Panc1 (cell line): ENCODE measurements at regions not wholly inside any gene's neighbourhood (a gene's known extent, or its start where the extent isn't known, plus 50 kb on each side); places are given as distances from the start of the nearest gene placed in this dataset.

ENCODE experiments used
- ATAC-seq: fragments of 200-7000 bp; cut with Tn5 transposase; 2 replicates; pipeline ENCODE4 v1.9.1; 2020; ENCODE audit warnings: mild to moderate bottlenecking, moderate library complexity
- BruUV-seq: library from RNA; stranded (reverse); fragments of 400-500 nt; replicated peaks from 2 replicates; lab custom pipeline; 2021; lab: Mats Ljungman, UMichigan
- CTCF ChIA-PET: fragments of 300-600 bp; sonication (Branson Sonifier 250); formaldehyde crosslinking; loops from one replicate; lab custom pipeline; 2022; ENCODE audit warnings: antibody characterized with exemption; lab: Charles Lee
- POLR2A ChIA-PET: fragments of 300-600 bp; sonication (Branson Sonifier 250); formaldehyde crosslinking; loops from one replicate; lab custom pipeline; 2022; ENCODE audit warnings: antibody characterized with exemption; lab: Charles Lee
- DNase-seq: peaks from one replicate; pipeline ENCODE4 v3.0.0-alpha.2; 2010; ENCODE audit warnings: low read depth, low spot score
- H3K27ac ChIP-seq: 2 replicates; pipeline ENCODE4 v1.5.1; 2011; ENCODE audit warnings: mild to moderate bottlenecking, low read length, inconsistent platforms
- H3K27me3 ChIP-seq: fragments of 200-500 bp; sonication (Bioruptor generic); 2 replicates; pipeline ENCODE4 v1.6.0; 2014; ENCODE audit warnings: low read length, inconsistent platforms; ENCODE audit not compliant: control insufficient read depth, insufficient read depth
- H3K36me3 ChIP-seq: fragments of 200-500 bp; sonication (Bioruptor generic); 2 replicates; pipeline ENCODE4 v1.5.1; 2014; ENCODE audit warnings: inconsistent platforms, mild to moderate bottlenecking, low read length, moderate library complexity; ENCODE audit not compliant: control insufficient read depth, insufficient read depth
- H3K4me1 ChIP-seq: 2 replicates; pipeline ENCODE4 v1.5.1; 2011; ENCODE audit warnings: inconsistent platforms, mild to moderate bottlenecking, low read length, moderate library complexity; ENCODE audit not compliant: control insufficient read depth, insufficient read depth
- H3K4me3 ChIP-seq, 2 experiments: 2 replicates each; pipeline ENCODE4 v1.5.1; 2011 to 2012; ENCODE audit warnings: low read depth in 2 of 2, low read length in 2 of 2, mild to moderate bottlenecking in 2 of 2, inconsistent platforms in 1 of 2, moderate library complexity in 1 of 2
- H3K9me3 ChIP-seq: fragments of 200-500 bp; sonication (Bioruptor generic); 2 replicates; pipeline ENCODE4 v1.5.1; 2014; ENCODE audit warnings: low read depth, mild to moderate bottlenecking, inconsistent platforms, low read length, moderate library complexity; ENCODE audit not compliant: control insufficient read depth, insufficient read depth
- CTCF ChIP-seq: fragments of 450-650 bp; IDR thresholded peaks from 2 replicates; pipeline ENCODE4 v1.5.1; 2017; ENCODE audit warnings: mild to moderate bottlenecking
- POLR2AphosphoS5 ChIP-seq: IDR thresholded peaks from 2 replicates; pipeline ENCODE4 v1.6.1; 2012; ENCODE audit warnings: mild to moderate bottlenecking, low read depth, low read length, moderate library complexity
- REST ChIP-seq, 2 experiments: IDR thresholded peaks; 2 replicates each; pipeline ENCODE4 v1.6.1; 2011 to 2012; ENCODE audit warnings: low read depth in 2 of 2, control low read depth in 1 of 2, low read length in 1 of 2, mild to moderate bottlenecking in 1 of 2, moderate library complexity in 1 of 2; ENCODE audit not compliant: insufficient read depth in 1 of 2
- SIN3A ChIP-seq: IDR thresholded peaks from 2 replicates; pipeline ENCODE4 v1.6.1; 2012; ENCODE audit warnings: low read depth, mild to moderate bottlenecking, low read length, moderate library complexity, borderline replicate concordance; ENCODE audit not compliant: insufficient read depth
- TCF7L2 ChIP-seq: IDR thresholded peaks from 2 replicates; pipeline ENCODE4 v1.6.1; 2011; ENCODE audit warnings: mild to moderate bottlenecking, low read depth, low read length, inconsistent platforms
- in situ Hi-C: cut with HindIII; loops from 2 replicates; pipeline ENCODE4 v1.10.0; 2016; ENCODE audit warnings: low sequenced_read_pairs, low pct_unique_long_range_greater_than_20kb
- intact Hi-C: fragments of 100-400 bp; cut with micrococcal nuclease; formaldehyde crosslinking; loops from one replicate; pipeline ENCODE4 v1.10.0; 2022; ENCODE audit not compliant: unreplicated experiment

DNA sequence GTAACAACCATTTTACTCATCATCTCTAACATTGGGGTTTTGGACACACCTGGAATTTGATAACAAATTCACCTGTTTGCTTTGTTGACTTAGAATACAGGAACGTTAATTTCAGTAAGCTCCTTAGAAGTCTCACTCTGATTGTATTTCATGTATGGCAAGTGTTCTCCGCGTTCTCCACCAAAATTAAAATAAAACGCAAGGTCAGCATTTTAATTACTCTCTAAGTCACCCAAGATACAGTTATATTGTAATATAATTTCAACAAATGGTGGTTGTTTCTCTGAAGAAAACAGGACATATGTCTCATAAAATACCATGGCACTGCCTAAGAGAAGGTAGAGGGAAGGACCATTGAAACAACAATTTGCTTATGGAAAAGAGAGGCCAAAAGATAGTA, 742.1 kb downstream of the LIG4 start:
- intact Hi-C loops, result no loop called here
- CTCF ChIA-PET, result no interaction called here
- TF ChIP-seq CTCF (no peak), SIN3A (no peak), POLR2AphosphoS5 (no peak), REST (IDR thresholded peaks at IDR 0.05; ENCODE audit: insufficient read depth in 1 of 2, low read depth in 2 of 2, low read length in 1 of 2) (no peak), TCF7L2 (no peak)
- Histone ChIP-seq H3K4me1 (no peaks in the 10 kb centered on the region), H3K36me3 (no peaks in the 10 kb centered on the region), H3K27me3 (no peaks in the 10 kb centered on the region), H3K4me3 (no peak overlapping the region), H3K27ac (no peak overlapping the region), H3K9me3 (no peaks in the 10 kb centered on the region)
- in situ Hi-C loops, result no loop called here
- POLR2A ChIA-PET, result no interaction called here
- ATAC-seq (no peak), DNase-seq (no peak)
- BruUV-seq, result no TSS peak

GRCh38 chr13:107466326-107467099, 748.8 kb downstream of the LIG4 start:
- Histone ChIP-seq H3K27me3 (no peaks in the 10 kb centered on the region), H3K9me3 (no peaks in the 10 kb centered on the region), H3K27ac (no peak overlapping the region), H3K4me3 (no peak overlapping the region), H3K4me1 (no peaks in the 10 kb centered on the region), H3K36me3 (no peaks in the 10 kb centered on the region)
- ATAC-seq (no peak), DNase-seq (no peak)
- intact Hi-C loops, result no loop called here
- TF ChIP-seq TCF7L2, result no peak
- TF ChIP-seq SIN3A, result no peak
- in situ Hi-C loops, result no loop called here
- POLR2A ChIA-PET, result no interaction called here
- CTCF ChIA-PET, result no interaction called here
- no TSS peak for BruUV-seq

GRCh38 chr13:107462501-107462900, 752.8 kb downstream of the LIG4 start:
- H3K27me3 ChIP-seq, result no peaks in the 10 kb centered on the region
- no peak for ATAC-seq
- DNase-seq, result no peak
- ChIA-PET CTCF (no interaction called here), POLR2A (no interaction called here)
- no peak for TF ChIP-seq CTCF
- TF ChIP-seq TCF7L2, result no peak
- TF ChIP-seq REST (IDR thresholded peaks at IDR 0.05; ENCODE audit: insufficient read depth in 1 of 2, low read depth in 2 of 2, low read length in 1 of 2), result no peak
- no peak for TF ChIP-seq SIN3A
- TF ChIP-seq POLR2AphosphoS5, result no peak
- no peaks in the 10 kb centered on the region for H3K9me3 ChIP-seq
- no peaks in the 10 kb centered on the region for H3K4me1 ChIP-seq
- no TSS peak for BruUV-seq
- no peak overlapping the region for H3K4me3 ChIP-seq
- intact Hi-C loops (no loop called here), in situ Hi-C loops (no loop called here)
- no peak overlapping the region for H3K27ac ChIP-seq
- H3K36me3 ChIP-seq, result no peaks in the 10 kb centered on the region
